Neutrophil (primary cell): ENCODE measurements at regions not wholly inside any gene's neighbourhood (a gene's known extent, or its start where the extent isn't known, plus 50 kb on each side); places are given as distances from the start of the nearest gene placed in this dataset.

Experiments
- H3K27ac ChIP-seq: fragments of 200-600 bp; sonication (generic); 2 replicates; pipeline ENCODE4 v1.5.1; 2016; ENCODE audit warnings: mild to moderate bottlenecking, moderate library complexity
- H3K27me3 ChIP-seq: fragments of 200-600 bp; sonication (generic); 2 replicates; pipeline ENCODE4 v1.6.0; 2016; ENCODE audit warnings: mild to moderate bottlenecking
- H3K36me3 ChIP-seq: fragments of 200-600 bp; sonication (generic); 2 replicates; pipeline ENCODE4 v1.5.1; 2017
- H3K4me1 ChIP-seq, 2 experiments: fragments of 200-600 bp in 1 of 2; sonication (generic) in 1 of 2; 1 replicate in 1 of 2; 2 replicates in 1 of 2; pipeline versions ENCODE4 v1.5.1 to v1.6.1; 2013 to 2016; ENCODE audit warnings: low read depth in 1 of 2, low read length in 1 of 2, mild to moderate bottlenecking in 1 of 2, moderate library complexity in 1 of 2; ENCODE audit not compliant: control insufficient read depth in 1 of 2, insufficient read depth in 1 of 2
- H3K4me3 ChIP-seq, 2 experiments: fragments of 200-600 bp in 1 of 2; sonication (generic) in 1 of 2; 1 replicate in 1 of 2; 2 replicates in 1 of 2; pipeline ENCODE4 v1.5.1; 2013 to 2016; ENCODE audit warnings: low read depth in 1 of 2, low read length in 1 of 2, mild to moderate bottlenecking in 1 of 2, moderate library complexity in 1 of 2
- H3K9me3 ChIP-seq: fragments of 200-600 bp; sonication (generic); 2 replicates; pipeline ENCODE4 v1.5.1; 2016
- TF ChIP-seq, protein P1 (sequence below): fragments of 200-600 bp; sonication (generic); IDR thresholded peaks from 2 replicates; pipeline ENCODE4 v1.5.1; 2016; ENCODE audit warnings: antibody characterized with exemption

DNA sequence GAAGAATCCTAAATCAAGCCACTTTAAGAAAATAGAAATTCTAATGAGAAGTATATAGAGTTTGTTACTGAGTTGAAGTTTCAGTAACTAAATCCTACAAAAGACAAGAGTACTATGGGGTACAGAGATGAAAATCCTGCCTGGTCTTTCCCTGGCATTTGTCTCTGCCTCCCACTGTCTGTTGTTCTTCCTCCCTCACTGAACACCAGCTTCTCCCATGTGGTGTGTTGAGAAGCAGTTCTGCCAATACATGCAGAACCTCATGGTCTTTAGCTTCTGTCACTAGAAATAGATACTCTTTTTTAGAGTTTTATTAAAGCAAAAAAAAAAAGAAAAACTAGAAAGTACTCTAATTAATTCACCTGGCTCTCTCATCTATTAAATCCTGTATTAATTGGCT is 664.4 kb downstream of the CDH8 start:
- H3K4me1 ChIP-seq, result no peaks in the 10 kb centered on the region
- H3K4me3 ChIP-seq, result no peak overlapping the region
- no peaks in the 10 kb centered on the region for H3K27me3 ChIP-seq
- no peaks in the 10 kb centered on the region for H3K36me3 ChIP-seq
- TF ChIP-seq, protein P1, sequence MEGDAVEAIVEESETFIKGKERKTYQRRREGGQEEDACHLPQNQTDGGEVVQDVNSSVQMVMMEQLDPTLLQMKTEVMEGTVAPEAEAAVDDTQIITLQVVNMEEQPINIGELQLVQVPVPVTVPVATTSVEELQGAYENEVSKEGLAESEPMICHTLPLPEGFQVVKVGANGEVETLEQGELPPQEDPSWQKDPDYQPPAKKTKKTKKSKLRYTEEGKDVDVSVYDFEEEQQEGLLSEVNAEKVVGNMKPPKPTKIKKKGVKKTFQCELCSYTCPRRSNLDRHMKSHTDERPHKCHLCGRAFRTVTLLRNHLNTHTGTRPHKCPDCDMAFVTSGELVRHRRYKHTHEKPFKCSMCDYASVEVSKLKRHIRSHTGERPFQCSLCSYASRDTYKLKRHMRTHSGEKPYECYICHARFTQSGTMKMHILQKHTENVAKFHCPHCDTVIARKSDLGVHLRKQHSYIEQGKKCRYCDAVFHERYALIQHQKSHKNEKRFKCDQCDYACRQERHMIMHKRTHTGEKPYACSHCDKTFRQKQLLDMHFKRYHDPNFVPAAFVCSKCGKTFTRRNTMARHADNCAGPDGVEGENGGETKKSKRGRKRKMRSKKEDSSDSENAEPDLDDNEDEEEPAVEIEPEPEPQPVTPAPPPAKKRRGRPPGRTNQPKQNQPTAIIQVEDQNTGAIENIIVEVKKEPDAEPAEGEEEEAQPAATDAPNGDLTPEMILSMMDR, result no peak
- no peaks in the 10 kb centered on the region for H3K9me3 ChIP-seq
- no peak overlapping the region for H3K27ac ChIP-seq

DNA sequence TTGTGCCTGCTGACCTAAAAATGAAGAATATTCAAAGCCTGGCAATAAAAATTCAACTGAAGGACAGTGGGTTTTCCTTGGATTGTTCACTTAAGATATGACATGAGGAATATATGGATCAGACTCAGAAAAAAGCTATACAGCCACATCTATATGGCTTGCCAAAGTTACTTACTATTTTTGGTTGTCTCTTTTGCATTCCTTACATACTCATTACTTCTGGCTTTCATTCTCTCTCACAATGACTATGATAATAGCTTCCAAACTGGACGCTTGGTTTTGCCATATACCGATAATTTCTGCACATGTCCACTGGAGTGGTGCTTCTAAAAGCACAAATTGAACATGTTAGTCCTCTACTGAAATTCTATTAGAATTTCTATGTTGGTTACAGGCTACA is 664.9 kb downstream of the CDH8 start:
- H3K36me3 ChIP-seq, result no peaks in the 10 kb centered on the region
- TF ChIP-seq, protein P1, result no peak
- H3K27me3 ChIP-seq, result no peaks in the 10 kb centered on the region
- H3K4me3 ChIP-seq, result no peak overlapping the region
- no peak overlapping the region for H3K27ac ChIP-seq
- H3K9me3 ChIP-seq, result no peaks in the 10 kb centered on the region
- no peaks in the 10 kb centered on the region for H3K4me1 ChIP-seq

DNA sequence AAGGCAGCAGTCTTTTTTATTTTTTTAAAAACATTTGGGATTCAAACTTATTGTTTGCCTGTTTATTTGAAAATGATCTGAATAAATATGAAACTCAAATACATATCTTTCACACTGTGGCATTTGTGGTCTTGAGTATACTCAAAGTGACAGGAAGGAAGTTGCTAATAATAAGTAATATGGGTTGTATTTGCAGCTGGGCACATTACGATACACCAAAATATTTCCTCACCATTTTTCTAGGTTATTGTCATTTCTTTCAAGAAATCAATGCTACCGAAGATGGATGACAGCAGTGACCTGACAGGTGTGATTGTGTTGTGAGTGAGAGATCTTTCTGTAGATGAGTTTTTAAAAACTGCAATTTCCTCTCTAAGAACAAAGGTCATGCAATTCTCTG is 665.7 kb downstream of the CDH8 start:
- H3K36me3 ChIP-seq, result no peaks in the 10 kb centered on the region
- H3K4me1 ChIP-seq, result no peaks in the 10 kb centered on the region
- no peak overlapping the region for H3K4me3 ChIP-seq
- no peaks in the 10 kb centered on the region for H3K27me3 ChIP-seq
- no peak overlapping the region for H3K27ac ChIP-seq
- no peaks in the 10 kb centered on the region for H3K9me3 ChIP-seq
- TF ChIP-seq, protein P1, result no peak

DNA sequence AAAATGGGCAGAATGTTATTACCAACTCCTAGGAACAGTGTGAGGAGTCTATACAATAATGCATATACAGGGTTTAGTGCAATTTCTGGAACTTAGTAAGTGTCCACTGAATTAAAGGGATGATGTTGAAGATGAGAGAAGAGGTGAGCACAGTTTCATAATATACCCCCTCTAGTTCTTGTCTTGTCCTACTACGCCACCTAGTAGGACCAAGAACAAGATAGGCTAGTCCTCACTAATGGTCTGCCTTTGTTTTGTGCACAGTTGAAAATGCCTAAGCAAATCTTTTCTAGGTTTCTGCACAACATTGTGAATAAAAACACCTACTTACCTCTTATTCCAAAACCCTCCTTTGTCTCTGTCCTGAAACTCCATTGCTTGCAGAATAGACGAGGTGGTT is 670.2 kb downstream of the CDH8 start:
- Histone ChIP-seq H3K36me3 (no peaks in the 10 kb centered on the region), H3K27ac (no peak overlapping the region), H3K4me3 (no peak overlapping the region), H3K9me3 (no peaks in the 10 kb centered on the region), H3K27me3 (no peaks in the 10 kb centered on the region), H3K4me1 (no peaks in the 10 kb centered on the region)
- TF ChIP-seq, protein P1, result no peak

DNA sequence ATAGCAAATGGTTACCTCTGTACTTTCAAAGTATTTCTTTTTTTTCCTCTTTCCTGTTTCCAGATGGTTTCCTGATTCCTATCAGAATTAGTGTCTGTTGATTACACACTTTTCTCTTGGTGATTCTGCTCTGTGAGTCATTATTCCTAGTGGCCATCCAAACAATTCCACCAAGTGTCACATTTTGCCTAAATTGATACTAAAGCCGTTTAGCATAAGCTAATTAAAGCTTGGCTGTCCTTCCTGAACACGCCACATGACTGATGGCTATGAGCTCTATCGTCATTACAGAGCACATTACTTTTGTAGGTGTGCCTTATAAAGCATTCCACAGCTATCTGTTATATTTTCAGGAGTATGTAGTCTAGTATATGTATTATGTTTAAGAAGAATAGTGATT is 671.2 kb downstream of the CDH8 start:
- Histone ChIP-seq H3K27me3 (no peaks in the 10 kb centered on the region), H3K27ac (no peak overlapping the region), H3K9me3 (no peaks in the 10 kb centered on the region), H3K36me3 (no peaks in the 10 kb centered on the region), H3K4me1 (no peaks in the 10 kb centered on the region), H3K4me3 (no peak overlapping the region)
- TF ChIP-seq, protein P1, result no peak

DNA sequence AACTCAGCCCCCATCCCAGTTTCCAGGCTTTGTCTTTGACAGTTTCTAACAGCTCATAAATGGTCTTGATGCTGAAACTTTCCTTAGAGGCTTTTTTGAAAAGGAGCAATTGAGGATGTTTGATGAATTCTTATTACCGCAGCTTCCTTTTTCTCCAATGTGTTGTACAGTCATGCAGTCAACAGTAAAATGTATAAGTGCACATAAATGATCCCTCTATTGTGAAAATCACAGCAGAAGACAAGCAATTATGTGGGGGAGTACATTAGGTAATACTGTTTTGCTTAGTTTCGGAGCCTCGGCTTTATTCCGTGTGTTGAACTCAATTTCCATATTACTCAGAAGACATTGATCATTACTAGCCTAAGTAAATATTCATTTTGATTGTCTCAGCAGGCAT is 673.7 kb downstream of the CDH8 start:
- Histone ChIP-seq H3K27me3 (no peaks in the 10 kb centered on the region), H3K9me3 (no peaks in the 10 kb centered on the region), H3K27ac (no peak overlapping the region), H3K4me3 (no peak overlapping the region), H3K36me3 (no peaks in the 10 kb centered on the region), H3K4me1 (no peaks in the 10 kb centered on the region)
- TF ChIP-seq, protein P1, result no peak
